ENCODE measurements at regions not wholly inside any gene's neighbourhood (a gene's known extent, or its start where the extent isn't known, plus 50 kb on each side); places are given as distances from the start of the nearest gene placed in this dataset.
A peak's percentile ranks its signal among the peaks of the same experiment; 100 is the strongest.
"Not testable (repeated sequence)": the region's sequence is repeated elsewhere in the genome, so short reads cannot be mapped to it uniquely, and the experiment has no call there.

DNA sequence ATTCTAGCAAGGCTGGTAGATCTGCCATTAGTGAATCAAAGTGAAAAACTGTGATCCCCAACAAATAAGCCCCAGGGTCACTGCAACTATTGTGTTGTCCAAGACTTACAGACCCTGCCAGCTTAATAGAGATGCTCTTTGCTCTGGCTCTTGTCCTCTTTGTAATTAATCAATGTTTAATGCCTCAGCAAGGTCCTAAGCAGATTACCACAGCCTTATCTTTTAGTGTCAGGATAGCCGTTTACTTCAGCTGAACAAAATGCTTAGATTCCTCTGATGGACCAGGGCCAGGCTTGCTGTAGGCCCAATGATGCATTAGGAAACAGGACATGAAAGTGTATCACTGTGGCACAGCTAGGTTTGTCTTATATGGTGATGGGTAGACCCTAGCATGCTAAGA lies 353.3 kb downstream of the HACE1 start:
- DNase-seq (ENCODE audit: low read depth), result no peak

DNA sequence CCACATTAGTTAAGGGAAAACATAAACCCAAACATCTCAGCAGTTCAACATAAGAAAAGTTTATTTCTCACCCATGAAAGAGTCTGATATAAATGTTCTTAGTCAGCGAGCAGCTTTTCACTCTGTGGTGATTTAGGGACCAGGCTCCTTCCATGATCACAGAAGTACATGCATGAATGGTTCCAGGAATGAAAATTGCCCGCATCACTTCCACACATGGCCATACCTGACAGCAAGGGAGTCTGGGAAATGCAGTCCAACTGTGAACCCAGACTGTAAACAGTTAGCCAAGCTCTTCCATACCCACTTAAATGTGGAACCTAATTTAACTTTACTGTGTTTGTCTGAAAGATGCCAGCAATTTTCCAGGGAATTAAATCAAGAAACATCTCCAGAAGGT lies 353.9 kb downstream of the HACE1 start:
- no peak for DNase-seq (ENCODE audit: low read depth)

DNA sequence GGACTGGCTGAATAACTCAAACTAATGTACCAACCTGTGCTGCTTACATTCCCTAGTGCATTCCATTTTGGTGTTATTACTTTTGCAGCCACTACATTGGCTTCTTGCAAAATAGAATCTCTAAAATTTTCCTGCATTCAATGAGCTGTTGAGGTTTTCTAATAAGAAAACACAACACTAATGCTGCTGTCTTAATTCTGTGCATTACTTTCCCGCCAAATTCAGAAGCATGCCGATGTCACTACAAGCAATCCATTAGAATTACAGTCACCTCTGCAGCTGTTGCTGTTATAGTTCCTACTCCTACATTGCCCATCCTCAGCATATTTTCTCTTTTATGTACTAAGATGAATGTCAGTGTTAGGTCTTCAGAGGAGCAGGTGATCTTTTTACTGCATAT lies 359.5 kb downstream of the HACE1 start:
- DNase-seq (ENCODE audit: low read depth), result no peak

DNA sequence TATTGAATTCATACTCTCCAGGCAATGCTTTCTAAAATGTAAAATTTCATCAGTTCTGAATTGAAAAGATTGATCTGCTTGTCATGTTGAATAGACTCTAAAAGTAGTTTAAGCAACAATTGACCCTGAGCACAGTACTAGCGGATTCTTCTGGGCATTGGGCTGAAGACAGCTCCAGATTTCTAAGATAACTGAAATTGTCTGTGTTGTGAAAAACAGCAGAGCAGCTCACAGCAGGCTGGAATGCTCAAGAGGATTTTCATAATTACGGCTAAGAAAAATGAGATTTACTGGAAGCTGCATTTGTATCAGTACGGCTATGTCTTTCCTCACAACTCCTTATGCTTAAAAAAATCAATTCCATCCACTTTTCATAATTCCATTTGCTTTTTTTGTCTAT lies 373.7 kb downstream of the HACE1 start:
- no peak for DNase-seq (ENCODE audit: low read depth)

DNA sequence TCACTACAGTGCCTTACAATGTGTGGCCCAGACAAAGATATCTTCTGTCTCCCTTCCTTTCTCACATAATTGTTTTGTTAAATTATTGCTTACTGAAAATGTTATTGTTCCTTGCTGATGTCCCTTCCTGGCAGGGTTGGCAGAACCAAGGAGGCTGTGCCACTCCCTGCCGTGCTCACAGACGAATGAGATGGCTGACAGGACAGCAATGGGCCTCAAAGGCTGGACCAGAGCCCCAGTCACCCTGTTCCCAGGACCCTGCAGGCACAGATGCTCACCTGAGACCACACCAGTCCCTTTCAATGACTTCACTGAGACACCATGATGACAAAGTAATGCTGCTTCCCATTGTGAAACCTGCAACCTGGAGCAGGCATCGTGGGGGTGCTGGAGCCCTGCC lies 375.1 kb downstream of the HACE1 start:
- DNase-seq (ENCODE audit: low read depth), result no peak

DNA sequence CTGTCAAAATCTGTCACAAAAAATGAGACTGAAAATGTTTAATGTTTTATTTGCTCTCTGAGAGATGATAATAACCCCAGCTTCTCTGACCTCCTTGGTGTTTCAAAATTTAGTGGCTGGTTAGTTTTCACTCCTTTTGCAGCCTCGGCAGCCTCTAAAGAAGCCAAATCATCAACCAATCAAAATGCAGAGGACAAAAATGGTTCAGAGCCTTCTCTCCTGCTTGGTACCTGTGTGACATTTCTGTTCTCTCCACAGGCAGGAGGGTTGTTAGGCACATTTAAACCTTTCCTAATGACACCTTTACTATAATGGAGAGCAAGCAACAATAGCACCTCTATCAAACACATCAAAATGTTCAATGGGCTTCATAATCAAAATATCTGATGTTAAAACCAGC lies 375.5 kb downstream of the HACE1 start:
- no peak for DNase-seq (ENCODE audit: low read depth)

DNA sequence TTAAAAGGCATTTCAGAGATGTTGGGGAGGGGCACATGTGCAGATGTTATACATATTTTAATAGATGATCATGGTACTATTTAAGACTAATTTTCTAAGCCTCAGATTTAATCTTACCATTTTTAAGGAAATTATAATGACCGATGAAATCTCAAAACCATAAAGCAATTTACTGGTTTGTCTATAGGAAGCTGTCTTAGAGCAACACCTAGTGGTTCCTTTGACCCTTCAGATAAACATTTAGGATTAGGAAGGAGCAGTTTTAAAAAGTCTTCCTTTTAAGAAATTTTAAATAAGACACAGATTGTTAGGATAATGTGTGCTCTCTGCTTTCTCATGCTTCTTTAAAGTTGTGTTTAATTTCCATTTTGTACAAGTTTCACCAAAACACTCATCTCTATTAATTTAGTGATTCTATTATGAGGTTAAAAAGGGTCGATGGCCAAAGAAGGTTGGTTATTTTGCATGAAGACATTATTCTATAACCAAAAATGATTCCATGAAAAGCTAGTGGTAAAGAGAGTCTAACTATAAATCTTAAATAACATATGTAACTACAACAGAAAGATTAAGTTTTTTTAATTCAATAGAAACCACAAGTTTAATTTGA lies 376.4 kb downstream of the HACE1 start:
- peak; percentile 2 for DNase-seq (ENCODE audit: low read depth)

DNA sequence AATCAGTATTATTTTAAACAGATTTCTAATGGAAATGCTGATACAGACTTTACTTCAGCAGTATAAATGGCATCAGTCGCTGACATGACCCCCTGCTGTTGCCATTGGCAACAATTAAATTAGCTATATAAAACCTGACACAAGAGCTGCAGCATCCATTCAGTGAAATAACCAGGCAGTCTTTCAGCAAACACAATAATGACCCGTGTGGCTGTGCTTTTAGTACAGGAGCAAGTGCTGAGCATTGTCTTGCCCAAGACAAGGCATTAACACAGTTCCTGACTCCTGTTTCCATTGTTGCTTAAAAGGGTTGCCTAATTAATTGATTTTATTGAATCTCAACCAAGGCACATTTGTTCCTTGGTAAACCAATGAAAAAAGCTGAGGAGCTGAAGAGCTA lies 382.1 kb downstream of the HACE1 start:
- DNase-seq (ENCODE audit: low read depth), result no peak

DNA sequence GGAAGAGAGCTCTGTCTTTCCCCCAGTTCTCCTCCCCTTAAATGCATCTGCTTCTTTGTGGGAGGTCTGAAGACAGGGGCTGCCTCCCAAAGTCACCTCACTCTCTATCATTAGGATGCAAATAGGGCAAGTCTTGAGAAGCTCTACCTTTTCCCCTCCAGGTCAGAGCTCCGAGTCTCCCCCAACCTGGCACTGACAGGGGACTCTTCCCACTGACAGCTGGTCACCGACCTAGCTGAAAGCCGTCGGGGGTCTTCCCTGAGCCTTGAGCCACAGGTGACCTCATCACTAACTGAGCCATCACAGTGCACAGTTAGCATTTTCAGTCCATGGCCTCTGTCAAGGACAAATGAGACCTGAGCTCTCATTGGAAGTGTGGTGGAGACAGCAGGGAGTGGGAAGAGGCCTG lies 386.7 kb downstream of the HACE1 start:
- no peak for DNase-seq (ENCODE audit: low read depth)

DNA sequence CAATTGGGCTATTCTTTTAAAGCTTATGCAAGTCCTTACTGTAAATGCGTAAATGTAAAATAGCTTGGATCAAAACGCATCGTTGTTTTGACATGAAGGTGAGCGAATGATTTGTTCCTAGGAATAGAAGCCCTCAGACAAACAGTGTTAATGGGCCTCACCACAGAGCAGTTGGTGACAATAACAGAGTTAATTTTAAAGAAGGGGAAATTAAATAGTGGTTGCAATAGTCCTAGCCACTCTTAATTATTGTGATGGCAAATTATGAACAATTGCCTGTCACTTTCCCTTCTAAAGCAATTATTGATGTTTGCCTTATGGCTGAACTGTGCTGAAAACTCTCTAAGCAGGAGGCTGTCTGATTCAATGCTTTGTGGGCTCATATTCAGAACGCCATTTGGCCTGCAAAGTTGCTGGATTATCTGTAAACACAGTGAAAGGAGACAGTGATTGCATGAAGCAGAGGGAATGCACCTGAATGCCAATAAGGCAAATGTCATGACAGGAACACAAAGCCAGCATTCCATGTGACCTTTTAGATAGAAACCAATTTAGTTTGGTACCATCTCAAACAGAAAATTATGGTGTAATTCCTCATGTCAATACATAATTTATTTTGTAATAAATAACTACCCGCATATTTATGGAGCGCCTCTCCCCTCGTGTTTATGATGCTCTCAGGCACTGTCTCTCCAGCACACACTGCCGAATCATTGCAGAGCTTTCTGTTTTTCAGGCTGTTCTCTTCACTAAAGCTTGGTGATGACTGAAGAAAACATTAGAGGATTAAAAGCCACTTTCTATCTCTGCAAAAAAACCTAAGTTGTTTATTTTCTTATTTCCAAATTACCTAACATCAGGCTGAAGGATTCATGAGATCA lies 387.5 kb downstream of the HACE1 start:
- no peak for DNase-seq (ENCODE audit: low read depth)

DNA sequence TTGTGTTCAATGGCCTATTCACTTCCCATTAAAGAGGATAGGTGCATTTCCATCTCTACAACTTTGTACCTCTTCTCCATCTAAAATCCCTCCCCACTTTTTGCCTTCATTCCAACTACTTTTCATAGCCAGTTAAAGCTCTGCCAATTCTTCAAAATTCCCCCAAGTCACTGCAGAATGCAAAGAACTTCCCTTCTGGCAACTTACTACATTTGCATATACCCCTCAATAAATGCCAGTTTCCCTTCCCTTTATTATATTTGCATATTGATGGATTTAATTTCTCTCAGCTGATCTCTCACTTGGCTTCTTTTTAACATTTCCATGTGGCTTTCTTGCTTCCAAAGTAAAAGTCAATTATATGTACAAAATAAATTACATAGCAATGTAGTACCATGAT lies 393.4 kb downstream of the HACE1 start:
- DNase-seq (ENCODE audit: low read depth), result no peak

DNA sequence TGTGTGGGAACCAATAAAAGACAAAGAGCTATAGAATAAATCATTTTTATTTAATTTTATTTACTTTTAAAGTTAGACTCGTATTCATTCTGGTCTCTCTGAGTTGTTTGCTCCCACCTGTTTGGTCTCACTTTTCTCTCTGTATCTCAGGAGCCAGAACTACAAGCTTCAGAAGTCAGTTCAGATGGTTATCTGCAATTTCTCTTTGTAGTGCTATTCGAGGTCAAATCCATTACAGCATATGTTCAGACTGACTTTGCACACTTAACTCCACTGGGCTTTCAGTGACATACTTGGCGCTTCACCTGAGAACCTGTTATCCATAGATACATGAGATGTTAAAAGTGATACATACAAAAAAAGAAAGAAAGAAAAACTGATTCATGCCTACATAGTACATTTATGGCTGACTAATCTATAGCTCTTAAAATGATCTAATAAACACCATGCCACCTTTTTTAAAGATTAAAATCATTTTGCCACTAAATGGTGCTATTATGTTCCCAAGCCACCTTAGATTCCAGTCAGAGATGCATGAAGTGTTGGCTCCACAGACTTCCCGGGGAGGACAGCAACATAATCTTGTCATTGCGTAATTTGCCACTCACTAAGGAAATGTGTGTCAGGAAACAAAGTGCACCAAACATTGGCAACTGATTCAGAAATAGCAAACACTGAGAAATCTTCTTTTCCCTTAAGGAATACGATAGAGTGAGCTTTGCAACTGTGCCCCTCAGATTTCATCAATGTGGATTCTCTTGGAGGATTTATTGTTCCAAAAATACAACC lies 396.7 kb downstream of the HACE1 start:
- DNase-seq (ENCODE audit: low read depth), result no peak

DNA sequence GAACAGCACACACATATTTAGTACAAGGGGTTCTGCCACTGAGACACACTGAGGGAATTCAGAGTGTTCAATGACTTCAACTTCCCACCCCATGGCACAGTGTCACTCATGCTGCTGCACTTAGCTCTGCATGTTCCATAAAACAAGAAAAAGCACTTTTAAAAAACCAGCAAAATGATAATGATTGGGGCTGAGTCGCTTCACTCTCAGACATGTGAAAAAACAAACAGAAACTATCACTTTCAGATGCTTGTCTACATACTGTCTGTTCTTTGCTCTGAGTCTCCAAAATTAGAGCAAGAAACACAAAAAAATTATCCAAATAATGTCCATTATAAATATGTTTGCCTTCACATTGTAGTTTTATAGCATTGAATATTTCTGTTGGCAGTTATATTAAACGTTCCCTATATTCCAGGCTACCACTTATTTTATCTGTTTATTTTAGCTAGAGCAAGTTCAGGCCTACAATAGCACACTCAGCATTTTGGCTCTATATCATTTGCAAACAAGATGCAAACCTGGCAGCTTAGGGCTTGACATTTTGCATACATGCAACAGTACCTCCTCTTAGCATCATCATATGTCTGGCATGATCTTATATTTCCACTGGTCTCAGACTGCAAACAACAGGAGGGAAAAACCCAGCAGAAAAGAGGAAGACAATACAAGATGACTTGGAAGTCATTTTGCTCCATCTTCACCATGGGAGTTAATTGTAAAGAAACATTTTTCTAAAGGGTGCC lies 398.8 kb downstream of the HACE1 start:
- no peak for DNase-seq (ENCODE audit: low read depth)

DNA sequence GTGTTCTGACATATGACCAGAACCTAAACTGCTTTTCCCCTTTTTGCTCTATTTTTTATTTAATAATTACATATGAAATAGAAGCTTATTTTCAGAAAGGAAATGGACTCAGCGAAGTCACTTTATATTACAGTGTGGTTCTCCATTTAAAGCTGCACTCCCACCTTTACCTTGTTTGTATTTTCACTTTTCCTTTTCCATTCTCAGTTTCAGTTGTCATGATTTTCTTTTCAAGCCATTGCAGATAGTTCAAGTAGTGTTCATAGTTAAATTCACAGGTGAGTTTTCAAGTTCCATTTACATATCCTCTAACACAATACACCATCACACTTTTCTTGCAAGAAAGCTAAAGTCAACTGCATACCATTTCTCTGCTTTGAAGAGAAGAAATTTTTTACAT lies 400.2 kb downstream of the HACE1 start:
- no peak for DNase-seq (ENCODE audit: low read depth)

DNA sequence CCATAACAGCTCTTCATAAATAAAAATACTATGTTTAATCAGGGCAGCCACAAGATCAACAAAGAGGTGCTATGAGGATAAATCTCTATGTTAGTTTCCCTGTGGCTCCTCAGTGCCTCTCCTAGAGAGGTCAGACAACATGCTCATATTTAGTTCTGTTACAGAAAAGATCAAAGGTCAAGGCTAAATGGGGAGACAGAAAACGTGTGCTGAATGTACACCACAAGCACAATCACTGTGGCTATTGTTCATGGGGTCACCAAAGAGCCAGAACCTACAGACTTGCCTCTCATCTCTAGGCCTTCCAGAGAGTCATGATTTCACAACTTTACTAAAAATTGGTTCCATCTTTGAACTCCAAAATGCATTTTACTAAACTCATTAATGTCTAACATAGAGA lies 409.8 kb downstream of the HACE1 start:
- DNase-seq (ENCODE audit: low read depth), result no peak

DNA sequence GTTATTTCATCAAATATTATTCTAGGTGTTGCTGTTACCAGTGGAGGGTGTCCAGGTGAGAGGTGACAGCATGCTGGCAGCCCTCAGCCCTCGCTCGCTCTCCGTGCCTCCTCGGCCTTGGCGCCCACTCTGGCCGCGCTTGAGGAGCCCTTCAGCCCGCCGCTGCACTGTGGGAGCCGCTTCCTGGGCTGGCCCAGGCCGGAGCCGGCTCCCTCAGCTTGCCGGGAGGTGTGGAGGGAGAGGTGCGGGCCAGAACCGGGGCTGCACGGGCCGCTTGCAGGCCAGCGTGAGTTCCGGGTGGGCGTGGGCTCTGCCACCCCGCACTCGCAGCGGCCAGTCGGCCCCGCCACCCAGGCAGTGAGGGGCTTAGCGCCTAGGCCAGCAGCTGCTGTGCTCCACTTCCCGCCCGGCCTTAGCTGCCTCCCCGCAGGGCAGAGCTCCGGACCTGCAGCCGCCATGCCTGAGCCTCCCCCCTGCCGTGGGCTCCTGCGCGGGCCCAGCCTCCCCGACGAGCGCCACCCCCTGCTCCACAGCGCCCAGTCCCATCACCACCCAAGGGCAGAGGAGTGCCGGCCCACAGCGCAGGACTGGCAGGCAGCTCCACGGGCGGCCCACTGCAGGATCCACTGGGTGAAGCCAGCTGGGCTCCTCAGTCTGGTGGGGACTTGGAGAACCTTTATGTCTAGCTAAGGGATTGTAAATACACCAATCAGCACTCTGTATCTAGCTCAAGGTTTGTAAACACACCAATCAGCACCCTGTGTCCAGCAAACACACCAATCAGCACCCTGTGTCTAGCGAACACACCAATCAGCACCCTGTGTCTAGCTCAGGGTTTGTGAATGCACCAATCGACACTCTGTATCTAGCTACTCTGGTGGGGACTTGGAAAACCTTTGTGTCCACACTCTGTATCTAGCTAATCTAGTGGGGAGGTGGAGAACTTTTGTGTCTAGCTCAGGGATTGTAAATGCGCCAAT lies 413.3 kb downstream of the HACE1 start:
- not testable (repeated sequence) for DNase-seq (ENCODE audit: low read depth)

DNA sequence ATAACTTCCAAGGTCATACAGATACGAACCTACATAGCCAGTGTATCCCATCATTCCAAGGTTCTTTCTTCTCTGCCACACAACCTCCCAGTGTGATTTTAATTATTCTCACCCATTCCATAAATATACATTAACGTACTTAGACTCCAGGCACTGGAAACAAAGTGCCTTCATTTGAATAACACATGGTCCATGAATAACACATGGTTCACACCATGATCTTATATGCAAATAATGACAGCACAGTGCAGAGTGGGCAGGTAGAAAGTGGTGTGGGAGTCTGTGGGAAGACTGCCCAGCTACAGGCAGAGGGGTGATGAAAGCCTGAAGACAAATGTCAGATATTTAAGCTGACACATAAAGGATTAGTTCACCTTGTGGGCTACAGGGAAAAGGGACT lies 425.2 kb downstream of the HACE1 start:
- no peak for DNase-seq (ENCODE audit: low read depth)

DNA sequence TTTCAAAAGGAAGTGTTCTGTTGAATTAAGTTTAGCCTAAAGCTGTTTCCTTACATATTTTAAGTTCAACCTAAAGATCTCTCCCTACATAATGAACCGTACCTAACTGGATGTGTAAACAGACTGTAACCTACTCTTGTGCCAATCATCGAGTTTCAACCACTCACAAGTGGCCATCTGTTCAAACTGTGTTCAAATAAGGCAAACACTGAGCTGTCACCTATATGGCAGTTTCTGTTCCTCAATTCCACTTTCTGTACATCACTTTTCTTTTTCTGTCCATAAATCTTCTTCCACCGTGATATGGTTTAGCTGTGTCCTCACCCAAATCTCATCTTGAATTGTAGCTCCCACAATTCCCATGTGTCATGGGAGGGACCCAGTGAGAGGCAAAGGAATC lies 428.6 kb downstream of the HACE1 start:
- DNase-seq (ENCODE audit: low read depth), result no peak

DNA sequence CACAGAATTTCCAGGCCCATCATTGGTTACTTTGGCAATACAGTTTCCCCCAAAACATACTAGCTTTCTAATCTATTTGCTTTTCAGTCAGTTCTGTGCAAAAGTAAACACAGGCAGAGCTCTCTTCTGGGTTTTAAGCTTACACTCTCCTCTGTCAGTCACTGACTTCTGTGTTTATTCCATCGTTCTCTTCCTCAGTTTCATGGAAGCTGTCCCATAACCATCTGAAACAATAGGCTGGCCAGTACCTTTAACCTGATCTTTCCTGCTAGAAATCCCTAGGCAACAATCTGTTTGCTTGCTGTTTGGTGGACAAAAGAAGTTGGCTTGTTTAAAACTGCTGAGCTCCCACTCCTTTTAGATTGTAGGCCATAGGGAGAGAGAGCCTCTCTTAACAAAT lies 431.5 kb downstream of the HACE1 start:
- DNase-seq (ENCODE audit: low read depth), result no peak

DNA sequence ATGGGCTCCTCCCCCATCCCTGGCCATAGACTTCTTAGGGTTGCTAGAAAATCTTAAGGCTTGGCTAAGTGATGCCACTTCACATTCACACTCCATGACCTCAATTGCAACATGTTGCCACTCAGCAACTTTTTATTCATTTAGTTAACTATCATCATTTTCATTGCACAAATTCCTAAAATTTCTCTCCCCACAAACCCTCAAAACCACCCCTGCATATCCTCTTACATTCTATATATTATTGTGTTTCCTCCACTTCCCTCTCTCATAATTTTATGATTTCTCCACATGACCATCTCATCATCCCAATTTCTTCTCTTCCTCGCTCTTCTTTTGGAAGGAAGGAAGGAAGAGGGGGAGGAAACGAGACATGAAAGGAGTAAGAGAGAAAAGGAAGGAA lies 436.0 kb downstream of the HACE1 start:
- no peak for DNase-seq (ENCODE audit: low read depth)

DNA sequence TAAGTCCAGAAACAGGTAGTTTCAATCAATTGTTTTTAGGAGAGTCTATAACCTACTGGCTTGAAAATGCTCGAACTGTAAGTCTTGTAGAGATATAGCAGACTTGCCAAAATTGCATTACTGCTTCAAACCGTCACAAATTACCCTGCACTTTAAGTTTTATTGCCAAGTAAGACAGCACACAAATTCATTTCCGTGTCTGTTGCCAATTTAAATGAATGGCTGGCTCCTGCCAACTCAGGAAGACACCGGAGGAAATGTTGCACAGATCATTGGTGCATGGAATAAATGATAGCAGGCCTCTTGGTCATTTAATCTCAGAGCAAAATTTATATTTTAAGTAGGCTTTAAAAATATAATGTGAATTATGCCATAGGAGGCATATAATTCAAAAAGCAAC lies 438.1 kb downstream of the HACE1 start:
- no peak for DNase-seq (ENCODE audit: low read depth)

Data from HS-5 (cell line).